ENCODE measurements at regions not wholly inside any gene's neighbourhood (a gene's known extent, or its start where the extent isn't known, plus 50 kb on each side); places are given as distances from the start of the nearest gene placed in this dataset.

- TF ChIP-seq CTCF (IDR thresholded peaks at IDR 0.05) (no peak), EZH2phosphoT487 (IDR thresholded peaks at IDR 0.05) (no peak)
Observed at GRCh38 chr4:14079601-14080000, 452.1 kb upstream of the BOD1L1 start.
